ENCODE measurements at regions not wholly inside any gene's neighbourhood (a gene's known extent, or its start where the extent isn't known, plus 50 kb on each side); places are given as distances from the start of the nearest gene placed in this dataset.

DNA sequence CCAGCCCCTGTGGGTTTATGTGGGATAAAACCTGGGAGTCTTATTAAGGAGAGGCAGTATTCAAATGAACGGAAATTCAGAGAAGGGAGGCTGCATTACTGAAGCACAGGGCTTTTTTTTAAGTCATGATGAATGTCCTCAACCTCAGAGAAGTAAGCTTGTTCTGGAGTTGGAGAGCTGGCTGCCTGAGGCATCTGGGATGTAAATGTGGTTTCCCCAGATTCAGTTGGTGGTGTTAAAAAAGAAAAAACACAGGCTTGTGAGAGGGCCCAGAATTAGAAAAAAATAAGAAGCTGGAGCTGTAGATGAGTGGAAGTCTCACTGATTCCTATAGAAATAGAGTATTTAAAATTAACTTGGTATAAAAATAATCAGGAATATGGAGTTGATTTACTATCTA lies 64.0 kb upstream of the GPR12 start:
- no peak overlapping the region for H3K9ac ChIP-seq (ENCODE audit: extremely low read depth, insufficient read length, low read length)
- no peak overlapping the region for H2BK20ac ChIP-seq (ENCODE audit: low read depth, low read length, poor library complexity, severe bottlenecking)
- no peak overlapping the region for H3K4ac ChIP-seq (ENCODE audit: low read depth, low read length)
- H3K4me3 Mint-ChIP-seq = no peak overlapping the region
- no peak overlapping the region for H2BK12ac ChIP-seq (ENCODE audit: insufficient read length, low read depth, low read length)
- H2AFZ ChIP-seq (ENCODE audit: low read length) = no peak overlapping the region
- H3K9me3 ChIP-seq (ENCODE audit: control insufficient read depth, low read depth, low read length) = no peaks in the 10 kb centered on the region
- no CpG with 5 or more reads among the region's 1 CpG for WGBS (ENCODE audit: extremely low coverage, insufficient read length, low lambda C conversion rate)
- TF ChIP-seq CTCF (conservative IDR thresholded peaks at IDR 0.05) = no peak
- H4K20me1 ChIP-seq (ENCODE audit: control insufficient read depth, insufficient read depth, insufficient read length) = no peaks in the 10 kb centered on the region
- DNase-seq = no peak
- H3K4me1 Mint-ChIP-seq = 0 out of 4 replicates have a peak, but pooled peaks cover 0 to 2% of the 10 kb centered on the region in 2 experiments
- no peak overlapping the region for H4K91ac ChIP-seq (ENCODE audit: insufficient read length, low read depth, low read length)
- H3K9me3 Mint-ChIP-seq = no peaks in the 10 kb centered on the region
- no peak overlapping the region for H2AK5ac ChIP-seq (ENCODE audit: insufficient read length, low read length)
- H3K14ac ChIP-seq (ENCODE audit: insufficient read depth, low read length) = no peak overlapping the region
- H3K36me3 Mint-ChIP-seq (ENCODE audit: insufficient read depth in 1 of 3, low read depth in 3 of 3) = no peaks in the 10 kb centered on the region
- H3K79me2 ChIP-seq (ENCODE audit: insufficient read depth, low read length) = no peaks in the 10 kb centered on the region
- no peak overlapping the region for H2BK15ac ChIP-seq (ENCODE audit: low read depth, low read length)
- H3K56ac ChIP-seq (ENCODE audit: insufficient read length, low read depth, low read length) = no peak overlapping the region
- no peaks in the 10 kb centered on the region for H3K27me3 ChIP-seq (ENCODE audit: insufficient read depth, low read length)
- no peak overlapping the region for H3T11ph ChIP-seq (ENCODE audit: low read length)
- no peak overlapping the region for H4K5ac ChIP-seq (ENCODE audit: insufficient read length, low read depth, low read length)
- H4K8ac ChIP-seq (replicated peaks; ENCODE audit: insufficient read length, low read depth, low read length) = no peak overlapping the region
- no peaks in the 10 kb centered on the region for H3K4me1 ChIP-seq (ENCODE audit: insufficient read depth, low read length)
- H3K79me1 ChIP-seq (ENCODE audit: insufficient read depth, low read depth, low read length, poor library complexity, severe bottlenecking) = no peaks in the 10 kb centered on the region
- no peak overlapping the region for H3K27ac Mint-ChIP-seq
- no peak overlapping the region for H2BK120ac ChIP-seq (ENCODE audit: low read depth, low read length, poor library complexity, severe bottlenecking)
- no peak overlapping the region for H2BK5ac ChIP-seq (ENCODE audit: insufficient read length, low read length)
- H3K4me2 ChIP-seq (ENCODE audit: insufficient read depth, insufficient read length, low read length) = no peak overlapping the region
- H3K18ac ChIP-seq (ENCODE audit: insufficient read length, low read depth, low read length) = no peak overlapping the region
- H3K23me2 ChIP-seq (ENCODE audit: insufficient read length, low read depth, low read length, poor library complexity, severe bottlenecking) = no peaks in the 10 kb centered on the region
- H3K27ac ChIP-seq (ENCODE audit: insufficient read length, low read depth, low read length) = no peak overlapping the region
- H3K27me3 Mint-ChIP-seq (ENCODE audit: low read depth) = no peaks in the 10 kb centered on the region; the same call in 1 of the 2 replicates
- no peak overlapping the region for H3K23ac ChIP-seq (ENCODE audit: insufficient read length, low read depth, low read length)
